Umbilical cord (tissue), 1 donor: ENCODE measurements at regions not wholly inside any gene's neighbourhood (a gene's known extent, or its start where the extent isn't known, plus 50 kb on each side); places are given as distances from the start of the nearest gene placed in this dataset.

ENCODE experiments used
- DNase-seq: peaks from one replicate; pipeline ENCODE4 v3.0.0-alpha.2; 2015; ENCODE audit warnings: low spot score

GRCh38 chr3:72490688-72491435, 357.4 kb downstream of the SHQ1 start:
- no peak for DNase-seq

GRCh38 chr3:72489901-72490300, 358.3 kb downstream of the SHQ1 start:
- no peak for DNase-seq

GRCh38 chr3:72488738-72489035, 359.6 kb downstream of the SHQ1 start:
- DNase-seq, result no peak

- DNase-seq, result no peak
Observed at GRCh38 chr3:72487946-72488737, 360.1 kb downstream of the SHQ1 start.

GRCh38 chr3:72487078-72487765, 361.0 kb downstream of the SHQ1 start:
- DNase-seq, result peak; percentile 75

GRCh38 chr3:72485641-72486040, 362.6 kb downstream of the SHQ1 start:
- DNase-seq, result no peak

DNA sequence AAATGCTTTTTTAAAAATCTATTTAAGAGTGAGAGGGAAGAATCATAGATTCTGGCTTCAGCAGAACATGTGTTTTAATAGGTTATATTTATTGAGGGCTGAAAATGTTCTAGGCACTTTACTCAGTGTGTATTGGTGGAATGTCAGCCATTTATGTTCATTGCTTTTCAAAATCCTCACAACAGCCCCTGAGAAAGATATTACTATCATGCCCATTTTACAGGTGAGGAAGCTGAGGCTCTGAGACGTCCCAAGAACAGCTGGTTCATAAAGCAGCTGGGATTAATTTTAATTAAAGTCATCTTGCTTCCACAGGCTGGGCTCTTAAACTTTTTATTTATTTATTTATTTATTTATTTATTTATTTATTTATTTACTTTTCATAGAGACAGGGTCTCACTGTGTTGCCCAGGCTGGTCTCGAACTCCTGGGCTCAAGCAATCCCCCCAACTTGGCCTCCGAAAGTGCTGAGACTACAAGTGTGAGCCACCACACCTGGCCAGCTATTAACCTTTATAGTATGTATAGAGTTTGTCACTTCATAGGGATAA, 364.6 kb downstream of the SHQ1 start:
- DNase-seq, result no peak

DNA sequence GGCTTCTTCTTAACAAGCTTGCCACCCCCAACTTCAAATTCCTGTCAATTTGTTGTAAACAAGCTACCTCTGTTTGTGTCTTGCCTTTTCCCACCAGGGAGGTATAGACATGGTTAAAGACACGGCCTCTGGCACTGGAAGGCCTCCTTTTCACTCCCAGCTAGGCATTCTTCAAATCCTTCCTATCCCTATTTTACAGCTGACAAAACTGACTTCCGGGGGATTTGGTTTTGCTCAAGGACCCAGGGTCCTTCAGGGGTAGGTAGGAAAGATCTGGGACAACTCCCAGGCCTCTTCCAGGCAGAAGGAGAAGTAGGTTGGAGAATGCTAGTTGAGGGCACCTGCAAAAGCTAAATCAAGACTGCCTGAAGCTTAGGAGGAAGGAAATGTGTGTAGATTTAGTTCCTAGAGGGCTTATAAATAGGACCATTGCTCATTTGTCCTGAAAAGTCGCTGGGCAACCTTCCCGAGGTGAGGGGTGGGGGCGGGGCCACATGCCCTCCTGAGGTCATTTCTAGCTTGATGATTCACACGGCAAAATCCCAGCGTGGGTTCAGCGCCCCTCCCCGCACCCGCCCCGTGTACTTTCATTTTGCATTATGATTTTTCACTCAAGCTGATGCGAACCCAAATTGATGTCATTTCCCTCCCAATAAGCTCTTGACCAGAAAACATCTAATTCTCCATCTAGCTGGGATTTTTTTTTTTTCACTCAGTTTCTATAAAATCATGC, 365.5 kb downstream of the SHQ1 start:
- DNase-seq, result peak; percentile 83

DNA sequence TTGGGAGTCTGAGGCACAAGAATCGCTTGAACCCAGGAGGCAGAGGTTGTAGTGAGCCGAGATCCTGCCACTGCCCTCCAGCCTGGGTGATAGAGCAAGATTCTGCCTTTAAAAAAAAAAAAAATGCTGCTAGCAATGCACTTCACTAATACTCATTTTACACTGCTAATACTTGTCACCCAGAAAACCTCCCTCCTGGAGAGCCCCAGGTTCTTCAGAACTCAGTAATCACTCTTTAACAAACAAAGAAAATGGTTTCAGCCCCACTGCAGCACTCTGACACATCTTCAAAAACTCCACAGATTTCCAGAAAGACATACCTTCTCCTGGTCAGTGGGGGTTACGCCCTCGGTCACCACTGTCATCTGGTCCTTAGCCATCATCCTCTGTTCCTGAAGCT, 366.7 kb downstream of the SHQ1 start:
- no peak for DNase-seq

DNA sequence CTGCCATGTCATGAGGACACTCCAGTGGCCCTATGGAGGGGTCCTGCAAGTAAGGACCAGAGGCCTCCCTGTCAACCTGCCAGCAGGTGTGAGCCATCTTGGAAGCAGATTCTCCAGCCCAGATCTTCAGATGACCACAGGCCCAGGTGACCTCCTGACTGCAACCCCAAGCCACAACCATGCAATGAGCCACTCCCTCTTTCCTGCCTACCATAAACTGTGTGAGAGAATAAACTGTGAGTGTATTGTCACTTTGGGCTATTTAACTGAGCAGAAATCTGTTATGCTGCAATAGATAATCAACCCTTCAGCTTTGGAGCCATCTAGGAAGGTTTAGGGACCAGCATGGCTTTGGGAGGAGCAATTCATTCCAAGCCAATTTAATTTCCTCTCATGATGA, 367.9 kb downstream of the SHQ1 start:
- DNase-seq, result no peak

- no peak for DNase-seq
Observed at GRCh38 chr3:72479651-72480215, 368.5 kb downstream of the SHQ1 start.

DNA sequence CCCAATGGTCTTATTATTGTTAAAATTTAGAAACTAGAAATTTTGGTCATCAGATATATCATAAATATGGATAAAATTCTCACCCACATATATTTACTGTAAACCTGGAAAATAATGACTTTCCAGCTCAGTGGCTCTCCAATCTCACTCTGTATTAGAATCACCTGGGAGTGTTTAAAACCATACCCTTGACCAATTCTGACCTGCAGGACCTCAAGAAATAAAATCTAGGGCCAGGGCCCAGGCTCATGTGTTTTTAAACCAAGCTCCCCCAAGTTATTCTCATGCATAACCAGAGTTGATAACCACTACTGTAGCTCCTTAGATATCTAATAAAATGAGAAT, 372.1 kb downstream of the SHQ1 start:
- no peak for DNase-seq

- DNase-seq, result no peak
Observed at GRCh38 chr3:72475258-72476138, 372.7 kb downstream of the SHQ1 start.

DNA sequence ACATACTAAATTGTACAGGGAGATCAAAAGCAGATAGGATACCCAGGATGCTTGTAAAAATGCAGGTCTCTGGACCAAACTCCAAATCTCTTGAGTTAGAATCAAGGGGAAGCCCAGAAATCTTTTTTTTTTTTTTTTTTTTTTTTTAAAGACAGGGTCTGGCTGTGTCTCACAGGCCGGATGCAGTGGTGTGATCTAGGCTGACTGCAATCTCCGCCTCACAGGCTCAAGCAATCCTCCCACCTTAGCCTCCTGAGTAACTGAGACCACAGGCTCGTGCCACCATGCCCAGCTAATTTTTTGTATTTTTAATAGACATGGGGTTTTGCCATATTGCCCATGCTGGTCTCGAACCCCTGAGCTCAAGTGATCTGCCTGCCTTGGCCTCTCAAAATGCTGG, 373.5 kb downstream of the SHQ1 start:
- DNase-seq, result no peak

DNA sequence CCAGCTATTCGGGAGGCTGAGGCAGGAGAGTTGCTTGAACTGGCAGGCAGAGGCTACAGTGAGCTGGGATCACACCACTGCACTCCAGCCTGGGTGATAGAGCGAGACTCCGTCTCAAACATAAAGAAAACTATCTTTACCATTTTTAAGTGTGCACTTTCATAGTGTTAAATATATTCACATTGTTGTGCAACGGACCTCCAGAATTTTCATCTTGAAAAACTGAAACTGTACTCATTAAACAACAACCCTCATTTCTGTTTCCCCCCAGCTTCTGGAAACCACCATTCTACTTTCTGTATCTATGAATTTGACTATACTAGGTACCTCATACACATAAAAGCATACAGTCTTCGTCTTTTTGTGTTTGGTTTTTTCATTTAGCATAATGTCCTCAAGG, 375.1 kb downstream of the SHQ1 start:
- DNase-seq, result no peak

GRCh38 chr3:72470904-72471417, 377.3 kb downstream of the SHQ1 start:
- no peak for DNase-seq

- DNase-seq, result no peak
Observed at GRCh38 chr3:72465853-72466252, 382.4 kb downstream of the SHQ1 start.

GRCh38 chr3:72463083-72463482, 385.2 kb downstream of the SHQ1 start:
- DNase-seq, result no peak

GRCh38 chr3:72462595-72463011, 385.6 kb downstream of the SHQ1 start:
- peak; percentile 58 for DNase-seq

GRCh38 chr3:72461787-72462186, 386.5 kb downstream of the SHQ1 start:
- DNase-seq, result no peak
